HCT116 (cell line): ENCODE measurements at regions not wholly inside any gene's neighbourhood (a gene's known extent, or its start where the extent isn't known, plus 50 kb on each side); places are given as distances from the start of the nearest gene placed in this dataset.

Source experiments
- CEBPB ChIP-seq: IDR thresholded peaks from 2 replicates; pipeline ENCODE4 v1.6.1; 2012; ENCODE audit warnings: low read depth
- ELF1 ChIP-seq: IDR thresholded peaks from 2 replicates; pipeline ENCODE4 v1.6.1; 2012; ENCODE audit warnings: low read depth, borderline replicate concordance
- EZH2 ChIP-seq: fragments of 200-600 bp; sonication (generic); IDR thresholded peaks from 2 replicates; pipeline ENCODE4 v1.6.1; 2017; ENCODE audit warnings: antibody characterized with exemption, mixed run types
- EZH2phosphoT487 ChIP-seq: fragments of 200-600 bp; IDR thresholded peaks from 2 replicates; pipeline ENCODE4 v1.6.1; 2018; ENCODE audit warnings: antibody characterized with exemption, borderline replicate concordance
- POLR2A ChIP-seq: IDR thresholded peaks from 2 replicates; pipeline ENCODE4 v1.7.0; 2011; ENCODE audit warnings: borderline replicate concordance; ENCODE audit not compliant: insufficient read depth, insufficient read length; ENCODE audit errors: extremely low read depth
- ZNF274 ChIP-seq: fragments of 200-500 bp; sonication (Bioruptor generic); IDR thresholded peaks from 2 replicates; pipeline ENCODE4 v1.6.1; 2014; ENCODE audit warnings: mild to moderate bottlenecking, low read depth, low read length, inconsistent platforms
- TF ChIP-seq, protein P1 (sequence below): IDR thresholded peaks from 2 replicates; pipeline ENCODE4 v1.6.1; 2011; ENCODE audit warnings: mild to moderate bottlenecking, low read length, moderate library complexity; ENCODE audit not compliant: insufficient replicate concordance; ENCODE audit errors: extremely low read depth
- TF ChIP-seq, protein P2 (sequence below), 3 experiments: fragments of 200-600 bp in 1 of 3; sonication (generic) in 1 of 3; IDR thresholded peaks in 2 of 3; conservative IDR thresholded peaks in 1 of 3; 2 replicates each; pipeline ENCODE4 v1.5.1; 2012 to 2017; ENCODE audit warnings: low read depth in 2 of 3, low read length in 2 of 3, antibody characterized with exemption in 1 of 3, borderline replicate concordance in 1 of 3, control low read depth in 1 of 3, mild to moderate bottlenecking in 1 of 3, mixed read lengths in 1 of 3, mixed run types in 1 of 3, moderate library complexity in 1 of 3; ENCODE audit not compliant: insufficient read depth in 1 of 3

DNA sequence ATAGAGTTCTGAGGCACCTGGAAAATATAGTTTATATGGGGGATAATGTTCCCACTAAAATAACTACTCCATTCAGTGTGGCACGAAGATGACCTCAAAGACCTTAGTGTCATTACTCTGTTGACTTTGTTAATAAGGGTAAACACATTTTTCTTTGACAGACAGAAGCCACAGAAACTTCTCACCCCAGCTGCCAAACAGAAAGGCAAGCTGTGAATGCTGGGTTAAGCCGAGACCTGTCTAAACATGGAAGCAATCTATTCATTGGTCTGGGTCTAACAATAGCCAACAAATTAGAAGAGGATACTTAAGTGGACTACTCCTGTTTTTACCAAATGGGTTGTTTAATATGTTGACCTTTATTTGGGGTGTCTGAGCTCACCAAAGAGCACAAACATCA lies 171.4 kb downstream of the TLE1 start:
- TF ChIP-seq CEBPB (no peak), ZNF274 (no peak), EZH2 (no peak), ELF1 (no peak), EZH2phosphoT487 (no peak), POLR2A (no peak)
- TF ChIP-seq, protein P1, sequence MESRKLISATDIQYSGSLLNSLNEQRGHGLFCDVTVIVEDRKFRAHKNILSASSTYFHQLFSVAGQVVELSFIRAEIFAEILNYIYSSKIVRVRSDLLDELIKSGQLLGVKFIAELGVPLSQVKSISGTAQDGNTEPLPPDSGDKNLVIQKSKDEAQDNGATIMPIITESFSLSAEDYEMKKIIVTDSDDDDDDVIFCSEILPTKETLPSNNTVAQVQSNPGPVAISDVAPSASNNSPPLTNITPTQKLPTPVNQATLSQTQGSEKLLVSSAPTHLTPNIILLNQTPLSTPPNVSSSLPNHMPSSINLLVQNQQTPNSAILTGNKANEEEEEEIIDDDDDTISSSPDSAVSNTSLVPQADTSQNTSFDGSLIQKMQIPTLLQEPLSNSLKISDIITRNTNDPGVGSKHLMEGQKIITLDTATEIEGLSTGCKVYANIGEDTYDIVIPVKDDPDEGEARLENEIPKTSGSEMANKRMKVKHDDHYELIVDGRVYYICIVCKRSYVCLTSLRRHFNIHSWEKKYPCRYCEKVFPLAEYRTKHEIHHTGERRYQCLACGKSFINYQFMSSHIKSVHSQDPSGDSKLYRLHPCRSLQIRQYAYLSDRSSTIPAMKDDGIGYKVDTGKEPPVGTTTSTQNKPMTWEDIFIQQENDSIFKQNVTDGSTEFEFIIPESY = no peak
- TF ChIP-seq, protein P2, sequence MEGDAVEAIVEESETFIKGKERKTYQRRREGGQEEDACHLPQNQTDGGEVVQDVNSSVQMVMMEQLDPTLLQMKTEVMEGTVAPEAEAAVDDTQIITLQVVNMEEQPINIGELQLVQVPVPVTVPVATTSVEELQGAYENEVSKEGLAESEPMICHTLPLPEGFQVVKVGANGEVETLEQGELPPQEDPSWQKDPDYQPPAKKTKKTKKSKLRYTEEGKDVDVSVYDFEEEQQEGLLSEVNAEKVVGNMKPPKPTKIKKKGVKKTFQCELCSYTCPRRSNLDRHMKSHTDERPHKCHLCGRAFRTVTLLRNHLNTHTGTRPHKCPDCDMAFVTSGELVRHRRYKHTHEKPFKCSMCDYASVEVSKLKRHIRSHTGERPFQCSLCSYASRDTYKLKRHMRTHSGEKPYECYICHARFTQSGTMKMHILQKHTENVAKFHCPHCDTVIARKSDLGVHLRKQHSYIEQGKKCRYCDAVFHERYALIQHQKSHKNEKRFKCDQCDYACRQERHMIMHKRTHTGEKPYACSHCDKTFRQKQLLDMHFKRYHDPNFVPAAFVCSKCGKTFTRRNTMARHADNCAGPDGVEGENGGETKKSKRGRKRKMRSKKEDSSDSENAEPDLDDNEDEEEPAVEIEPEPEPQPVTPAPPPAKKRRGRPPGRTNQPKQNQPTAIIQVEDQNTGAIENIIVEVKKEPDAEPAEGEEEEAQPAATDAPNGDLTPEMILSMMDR (IDR thresholded peaks at IDR 0.05 in 2 of 3, conservative IDR thresholded peaks at IDR 0.05 in 1 of 3; ENCODE audit: borderline replicate concordance in 1 of 3, insufficient read depth in 1 of 3, low read depth in 2 of 3, low read length in 2 of 3) = no peak
